IMR-90 (cell line): ENCODE measurements at regions not wholly inside any gene's neighbourhood (a gene's known extent, or its start where the extent isn't known, plus 50 kb on each side); places are given as distances from the start of the nearest gene placed in this dataset.

Experiments
- ATAC-seq: fragments of 200-7000 bp; cut with Tn5 transposase; 2 replicates; pipeline ENCODE4 v1.9.1; 2020; ENCODE audit warnings: low read depth, mild to moderate bottlenecking, moderate library complexity
- BruUV-seq: library from RNA; stranded (reverse); fragments of 400-500 nt; replicated peaks from 2 replicates; lab custom pipeline; 2021; lab: Mats Ljungman, UMichigan
- CTCF ChIA-PET: fragments of 300-600 bp; formaldehyde crosslinking; extraction: SDS; loops from one replicate; lab custom pipeline; 2021; ENCODE audit warnings: antibody characterized with exemption; lab: Yijun Ruan, JAX
- POLR2A ChIA-PET: fragments of 300-600 bp; sonication (Branson Sonifier 250); formaldehyde crosslinking; loops from one replicate; lab custom pipeline; 2022; ENCODE audit warnings: antibody characterized with exemption; ENCODE audit not compliant: unreplicated experiment; lab: Charles Lee
- DNase-seq: peaks from one replicate; pipeline ENCODE4 v3.0.0; 2013
- H2AFZ ChIP-seq: replicated peaks from 2 replicates; pipeline ENCODE3; 2013; ENCODE audit warnings: low read length, mild to moderate bottlenecking; ENCODE audit not compliant: poor library complexity
- H2AK5ac ChIP-seq: 2 replicates; pipeline ENCODE4 v1.6.1; 2013; ENCODE audit warnings: low read depth, low read length, inconsistent platforms
- H2AK9ac ChIP-seq: replicated peaks from 2 replicates; pipeline ENCODE3; 2013; ENCODE audit warnings: mild to moderate bottlenecking, low read depth, low read length, moderate library complexity; ENCODE audit not compliant: poor library complexity
- H2BK120ac ChIP-seq: 2 replicates; pipeline ENCODE4 v1.6.1; 2013; ENCODE audit warnings: low read depth, low read length, inconsistent platforms
- H2BK15ac ChIP-seq: 3 replicates; pipeline ENCODE4 v1.6.1; 2013; ENCODE audit warnings: low read depth, low read length, inconsistent platforms
- H2BK20ac ChIP-seq: 2 replicates; pipeline ENCODE4 v1.6.1; 2013; ENCODE audit warnings: low read depth, mild to moderate bottlenecking, inconsistent platforms, low read length, moderate library complexity
- H2BK5ac ChIP-seq: 2 replicates; pipeline ENCODE4 v1.6.1; 2013; ENCODE audit warnings: mild to moderate bottlenecking, low read depth, low read length, inconsistent platforms; ENCODE audit not compliant: poor library complexity, severe bottlenecking
- H3K14ac ChIP-seq: replicated peaks from 2 replicates; pipeline ENCODE4 v1.6.1; 2013; ENCODE audit warnings: low read depth, low read length, inconsistent platforms
- H3K18ac ChIP-seq: 2 replicates; pipeline ENCODE4 v1.6.1; 2013; ENCODE audit warnings: low read depth, low read length, control low read depth
- H3K23ac ChIP-seq: 2 replicates; pipeline ENCODE4 v1.6.1; 2013; ENCODE audit warnings: low read depth, low read length, inconsistent platforms
- H3K27ac ChIP-seq: 2 replicates; pipeline ENCODE4 v1.5.1; 2013; ENCODE audit warnings: mild to moderate bottlenecking, control low read depth, low read length; ENCODE audit not compliant: insufficient read depth
- H3K27me3 ChIP-seq: 2 replicates; pipeline ENCODE4 v1.6.1; 2013; ENCODE audit warnings: low read length; ENCODE audit not compliant: control insufficient read depth, insufficient read depth
- H3K36me3 ChIP-seq: 2 replicates; pipeline ENCODE4 v1.6.1; 2013; ENCODE audit warnings: low read length, mixed read lengths; ENCODE audit not compliant: control insufficient read depth, insufficient read depth
- H3K4ac ChIP-seq: 2 replicates; pipeline ENCODE4 v1.6.1; 2013; ENCODE audit warnings: low read depth, low read length, inconsistent platforms
- H3K4me1 ChIP-seq: 2 replicates; pipeline ENCODE4 v1.6.1; 2013; ENCODE audit warnings: low read length, mixed read lengths; ENCODE audit not compliant: control insufficient read depth, insufficient read depth
- H3K4me2 ChIP-seq: 2 replicates; pipeline ENCODE4 v1.6.1; 2013; ENCODE audit warnings: low read depth, mild to moderate bottlenecking, control low read depth, low read length, moderate library complexity
- H3K4me3 ChIP-seq: 2 replicates; pipeline ENCODE4 v1.5.1; 2013; ENCODE audit warnings: low read depth, mild to moderate bottlenecking, control low read depth, low read length, moderate library complexity; ENCODE audit not compliant: insufficient read depth
- H3K56ac ChIP-seq: 2 replicates; pipeline ENCODE4 v1.6.1; 2013; ENCODE audit warnings: low read length, inconsistent platforms; ENCODE audit not compliant: insufficient read depth; ENCODE audit errors: extremely low read depth
- H3K79me1 ChIP-seq, 2 experiments: 2 replicates each; pipeline ENCODE4 v1.6.1; 2013; ENCODE audit warnings: low read length in 2 of 2, inconsistent platforms in 1 of 2, low read depth in 1 of 2
- H3K9ac ChIP-seq: 2 replicates; pipeline ENCODE4 v1.6.1; 2013; ENCODE audit warnings: low read depth, low read length, control low read depth
- H3K9me1 ChIP-seq: 2 replicates; pipeline ENCODE4 v1.6.1; 2013; ENCODE audit warnings: low read length, inconsistent platforms; ENCODE audit not compliant: insufficient read depth
- H3K9me3 ChIP-seq: 2 replicates; pipeline ENCODE4 v1.6.1; 2013; ENCODE audit warnings: low read length; ENCODE audit not compliant: control insufficient read depth, insufficient read depth
- H4K20me1 ChIP-seq: 2 replicates; pipeline ENCODE4 v1.6.1; 2013; ENCODE audit warnings: low read length, inconsistent platforms; ENCODE audit not compliant: insufficient read depth
- H4K5ac ChIP-seq: 2 replicates; pipeline ENCODE4 v1.6.1; 2013; ENCODE audit warnings: mild to moderate bottlenecking, low read depth, low read length, control low read depth
- H4K8ac ChIP-seq, 2 experiments: 2 replicates each; pipeline ENCODE4 v1.6.1; 2013; ENCODE audit warnings: low read depth in 2 of 2, low read length in 2 of 2, control low read depth in 1 of 2, inconsistent platforms in 1 of 2
- H4K91ac ChIP-seq: 2 replicates; pipeline ENCODE4 v1.6.1; 2013; ENCODE audit warnings: low read depth, low read length, inconsistent platforms; ENCODE audit not compliant: insufficient read depth
- BHLHE40 ChIP-seq: fragments of 150-350 bp; IDR thresholded peaks from 2 replicates; pipeline ENCODE4 v1.6.1; 2016; ENCODE audit warnings: mild to moderate bottlenecking, low read depth, low read length
- CEBPB ChIP-seq: IDR thresholded peaks from 2 replicates; pipeline ENCODE4 v1.6.1; 2012; ENCODE audit warnings: low read depth, low read length, improper control_type of control experiment
- FOS ChIP-seq: fragments of 150-350 bp; IDR thresholded peaks from 2 replicates; pipeline ENCODE4 v1.6.1; 2016; ENCODE audit warnings: low read depth, low read length
- WGBS, 2 experiments: methylation state at CpG; one replicate each; pipeline versions ENCODE4 v1.1.5 to v1.1.7; 2013; ENCODE audit warnings: missing lambda C conversion rate in 2 of 2; ENCODE audit not compliant: insufficient read length in 1 of 2; ENCODE audit errors: extremely low coverage in 2 of 2; 5-methylcytosine and 5-hydroxymethylcytosine counted together
- dilution Hi-C: fragments of 300-500 bp; cut with HindIII; formaldehyde crosslinking; loops from one replicate; pipeline ENCODE4 v1.14.3; 2018; ENCODE audit warnings: low sequenced_read_pairs; ENCODE audit not compliant: unreplicated experiment
- in situ Hi-C: fragments of 300-500 bp; cut with MboI; formaldehyde crosslinking; loops from 3 replicates; pipeline ENCODE4 v1.14.3; 2019; ENCODE audit warnings: low sequenced_read_pairs, inconsistent platforms, mixed read lengths
- intact Hi-C: fragments of 100-400 bp; cut with micrococcal nuclease; formaldehyde crosslinking; loops from 2 replicates; pipeline ENCODE4 v1.10.0; 2022

- POLR2A ChIA-PET = no interaction called here
- Histone ChIP-seq H2AFZ (peak overlapping the region; percentile 70), H3K18ac (peak overlapping the region; percentile 74), H4K91ac (peak overlapping the region; percentile 10; the same call in 1 of the 2 replicates), H2BK15ac (no peak overlapping the region), H3K4me2 (peak overlapping the region; percentile 87), H3K4ac (no peak overlapping the region), H3K4me1 (peaks cover 9% of the 10 kb centered on the region), H4K8ac (peak overlapping the region; percentile 11 to 26; a peak in 3 of 4 replicates), H3K56ac (no peak overlapping the region), H3K14ac (peak overlapping the region; percentile 12; the same call in 1 of the 2 replicates), H4K20me1 (no peaks in the 10 kb centered on the region), H2AK5ac (no peak overlapping the region), H3K36me3 (no peaks in the 10 kb centered on the region), H2BK5ac (no peak overlapping the region), H3K79me1 (no peaks in the 10 kb centered on the region), H3K4me3 (peak overlapping the region; percentile 21; the same call in 1 of the 2 replicates), H3K27me3 (peaks cover 4% of the 10 kb centered on the region), H3K9ac (no peak overlapping the region), H3K9me3 (no peaks in the 10 kb centered on the region), H2AK9ac (no peak overlapping the region), H3K9me1 (peaks cover 7% of the 10 kb centered on the region), H4K5ac (peak overlapping the region; percentile 91), H3K23ac (no peak overlapping the region), H3K27ac (peak overlapping the region; percentile 71; the same call in 1 of the 2 replicates), H2BK120ac (no peak overlapping the region), H2BK20ac (no peak overlapping the region)
- intact Hi-C loops (loop anchor here (10.0 kb wide), 1 partner anchor 200 kb away; no protein-coding TSS in a partner anchor), in situ Hi-C loops (no loop called here), dilution Hi-C loops (no loop called here)
- no TSS peak for BruUV-seq
- no peak for TF ChIP-seq BHLHE40
- TF ChIP-seq CEBPB = peak; percentile 89
- peak; percentile 22; the same call in 1 of the 2 replicates for TF ChIP-seq FOS
- DNase-seq = peak; percentile 69
- WGBS, 2 experiments = 60% methylated on average over 2 of the region's 4 CpGs; no CpG with 5 or more reads in 1 of the 2 experiments
- CTCF ChIA-PET = no interaction called here
- peak; percentile 83 for ATAC-seq
Observed at GRCh38 chr7:27364344-27364758, 121.7 kb downstream of the EVX1 start.
